Pancreas (tissue), 10 donors: ENCODE measurements at regions not wholly inside any gene's neighbourhood (a gene's known extent, or its start where the extent isn't known, plus 50 kb on each side); places are given as distances from the start of the nearest gene placed in this dataset.

ENCODE experiments used
- ATAC-seq, 4 donors: fragments of 200-7000 bp; cut with Tn5 transposase; one replicate each; pipeline versions ENCODE4 v1.8.0 to v1.9.1; 2020; ENCODE audit warnings: mild to moderate bottlenecking in 4 of 4, moderate library complexity in 4 of 4
- DNase-seq, 6 donors: peaks; one replicate each; pipeline ENCODE4 v3.0.0-alpha.2; 2020
- FAIRE-seq: peaks from 2 replicates; lab custom pipeline; 2012; peaks lifted over from hg19 to GRCh38; lab: Jason Lieb, UNC
- H3K27ac ChIP-seq, 4 donors: fragments of 200-600 bp; sonication (generic); 1 replicate in 3 of 4; 2 replicates in 1 of 4; pipeline versions ENCODE4 v1.5.0 to v1.8.0; 2020
- H3K27me3 ChIP-seq, 4 donors: fragments of 200-600 bp; one replicate each; pipeline ENCODE4 v1.8.0; 2021
- H3K36me3 ChIP-seq, 3 donors: fragments of 200-600 bp; sonication (generic) in 1 of 3; one replicate each; pipeline versions ENCODE4 v1.5.0 to v1.8.0; 2020 to 2021
- H3K4me1 ChIP-seq, 3 donors: fragments of 200-600 bp; one replicate each; pipeline ENCODE4 v1.8.0; 2021
- H3K4me3 ChIP-seq, 4 donors: fragments of 200-600 bp; sonication (generic) in 2 of 4; one replicate each; pipeline versions ENCODE4 v1.5.0 to v1.8.0; 2020 to 2021
- H3K9me3 ChIP-seq, 4 donors: fragments of 200-600 bp; one replicate each; pipeline ENCODE4 v1.8.0; 2021
- WGBS, 2 donors: extraction: QIAGEN DNeasy Blood & Tissue Kit; methylation state at CpG; one replicate each; pipeline ENCODE4 v1.1.7; 2013; 5-methylcytosine and 5-hydroxymethylcytosine counted together
- intact Hi-C, 3 donors: fragments of 100-400 bp; cut with DNase I; formaldehyde crosslinking; loops; one replicate each; pipeline versions ENCODE4 v1.11.1 to v1.14.2; 2022
- TF ChIP-seq, protein P1 (sequence below), 4 donors: fragments of 200-600 bp; sonication (generic) in 3 of 4; IDR thresholded peaks; one replicate each; pipeline versions ENCODE4 v1.5.0 to v1.8.0; 2021; ENCODE audit warnings: antibody characterized with exemption in 4 of 4
- donor health status: healthy with polysubstance abuse.
- donor health status: DM: no; HTN: no; CAD: no; lungs with moderate emphysema.
- donor health status: DM: no; HTN: no; CAD: no.
- donor health status: control.
- donor health status: control.
- donor health status: Bipolar disorder and iron deficiency.
- donor health status: DM: yes; HTN: yes; CAD: no.
- donor health status: DM: no; HTN: no; CAD: no.
- donor health status: DM: no; HTN: no; CAD: no.
- donor health status: DM: yes; HTN: yes; CAD: no.

DNA sequence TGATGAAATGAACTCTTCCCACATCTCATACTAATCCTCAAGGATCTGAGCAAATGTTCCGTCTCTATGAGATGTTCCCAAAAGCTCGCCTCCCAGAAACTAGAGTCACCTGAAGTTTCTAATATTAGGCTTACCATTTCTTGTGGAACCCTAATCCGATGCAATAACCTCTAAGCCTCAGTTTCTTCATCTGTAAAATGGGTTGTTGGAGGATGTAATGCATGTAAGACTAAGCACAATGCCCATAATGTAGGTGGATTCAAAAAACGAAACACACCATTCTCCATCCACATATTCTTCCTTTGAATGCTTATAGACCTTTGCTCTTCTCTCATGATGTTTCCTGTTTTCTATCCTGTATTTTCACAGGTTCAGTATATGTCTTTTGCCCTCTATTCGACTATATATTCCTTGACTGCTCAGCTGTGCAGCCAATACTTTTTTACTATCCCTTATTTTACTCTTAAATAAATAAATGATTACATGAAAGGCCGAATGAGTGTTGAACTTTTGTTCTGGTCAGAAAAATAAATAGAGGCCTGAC, 307.3 kb upstream of the G2E3 start:
- TF ChIP-seq, protein P1, sequence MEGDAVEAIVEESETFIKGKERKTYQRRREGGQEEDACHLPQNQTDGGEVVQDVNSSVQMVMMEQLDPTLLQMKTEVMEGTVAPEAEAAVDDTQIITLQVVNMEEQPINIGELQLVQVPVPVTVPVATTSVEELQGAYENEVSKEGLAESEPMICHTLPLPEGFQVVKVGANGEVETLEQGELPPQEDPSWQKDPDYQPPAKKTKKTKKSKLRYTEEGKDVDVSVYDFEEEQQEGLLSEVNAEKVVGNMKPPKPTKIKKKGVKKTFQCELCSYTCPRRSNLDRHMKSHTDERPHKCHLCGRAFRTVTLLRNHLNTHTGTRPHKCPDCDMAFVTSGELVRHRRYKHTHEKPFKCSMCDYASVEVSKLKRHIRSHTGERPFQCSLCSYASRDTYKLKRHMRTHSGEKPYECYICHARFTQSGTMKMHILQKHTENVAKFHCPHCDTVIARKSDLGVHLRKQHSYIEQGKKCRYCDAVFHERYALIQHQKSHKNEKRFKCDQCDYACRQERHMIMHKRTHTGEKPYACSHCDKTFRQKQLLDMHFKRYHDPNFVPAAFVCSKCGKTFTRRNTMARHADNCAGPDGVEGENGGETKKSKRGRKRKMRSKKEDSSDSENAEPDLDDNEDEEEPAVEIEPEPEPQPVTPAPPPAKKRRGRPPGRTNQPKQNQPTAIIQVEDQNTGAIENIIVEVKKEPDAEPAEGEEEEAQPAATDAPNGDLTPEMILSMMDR (IDR thresholded peaks at IDR 0.05): no peak
- Histone ChIP-seq H3K36me3 (no peaks in the 10 kb centered on the region), H3K4me1 (peaks cover 0 to 4% (median 0%) of the 10 kb centered on the region in 3 donors), H3K4me3 (no peak overlapping the region), H3K27ac (no peak overlapping the region), H3K27me3 (no peaks in the 10 kb centered on the region), H3K9me3 (no peaks in the 10 kb centered on the region)
- no peak for DNase-seq
- intact Hi-C loops: no loop called here
- FAIRE-seq: no peak
- no peak for ATAC-seq
- 70 to 76% methylated on average over 6 of the region's 6 CpGs for WGBS, 2 donors

DNA sequence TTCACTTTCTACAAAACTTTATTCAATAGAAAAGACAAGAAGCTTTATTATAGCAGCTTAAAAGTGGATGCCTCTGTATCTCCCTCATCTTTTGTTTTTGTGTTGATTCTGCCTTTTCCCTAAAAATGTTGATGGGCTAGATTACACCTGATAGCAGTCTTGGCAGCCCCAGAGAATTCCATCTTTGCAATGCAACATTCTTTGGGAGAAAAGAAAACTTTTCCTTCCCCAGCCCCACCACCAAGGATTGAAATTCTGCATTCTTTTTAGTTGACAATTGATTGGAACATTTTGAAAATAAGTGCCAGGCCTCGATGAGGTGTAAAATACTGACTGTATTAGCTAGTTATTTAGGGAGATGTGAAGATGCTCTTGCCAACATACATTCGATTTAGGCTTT, 306.8 kb upstream of the G2E3 start:
- intact Hi-C loops: no loop called here
- H3K4me1 ChIP-seq: peaks cover 0 to 4% (median 0%) of the 10 kb centered on the region in 3 donors
- FAIRE-seq (no peak), DNase-seq (no peak), ATAC-seq (no peak)
- H3K27me3 ChIP-seq: no peaks in the 10 kb centered on the region
- 66 to 70% methylated on average over 2 of the region's 2 CpGs for WGBS, 2 donors
- TF ChIP-seq, protein P1 (IDR thresholded peaks at IDR 0.05): no peak
- H3K27ac ChIP-seq: no peak overlapping the region
- H3K36me3 ChIP-seq: no peaks in the 10 kb centered on the region
- H3K4me3 ChIP-seq: no peak overlapping the region
- H3K9me3 ChIP-seq: no peaks in the 10 kb centered on the region

DNA sequence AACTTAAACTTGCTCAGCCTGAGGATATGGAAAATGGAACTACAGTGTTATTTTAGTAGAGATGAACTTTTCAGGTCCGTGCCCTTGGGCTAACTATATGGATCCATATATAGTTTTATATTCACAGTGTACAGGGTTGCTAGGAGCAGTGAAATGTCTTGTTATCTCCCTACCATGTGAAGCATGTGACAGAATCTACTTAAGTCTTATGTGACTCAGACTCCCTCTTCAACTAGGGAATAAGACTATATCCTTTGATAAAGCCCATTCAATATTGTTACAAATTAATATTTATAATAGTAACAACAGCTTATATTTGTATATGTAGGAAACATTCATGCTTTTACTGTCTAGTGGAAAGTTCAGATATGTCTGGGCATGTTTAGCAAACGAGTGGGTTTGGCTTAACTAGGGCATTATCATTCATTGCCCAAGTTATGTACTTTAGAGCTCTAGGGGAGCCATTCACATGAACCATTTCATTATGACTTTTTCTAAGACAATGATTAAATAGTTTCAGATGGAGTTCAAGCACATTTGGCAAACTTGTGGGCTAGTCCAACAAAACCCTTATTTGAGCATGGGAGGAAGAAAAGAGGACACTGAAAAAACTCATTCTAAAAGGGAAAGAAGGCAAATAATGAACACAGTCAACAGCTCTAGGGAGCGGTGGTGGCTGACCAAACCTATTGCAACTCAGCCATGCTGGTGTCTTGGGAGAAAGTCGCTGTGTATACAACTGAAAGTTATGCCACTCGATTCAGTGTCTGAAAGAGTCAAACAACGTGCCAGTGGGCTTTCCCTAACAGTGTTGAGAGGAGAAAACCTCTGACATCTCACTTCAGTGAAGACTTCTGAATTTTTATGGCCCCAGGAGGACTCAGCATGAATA, 305.9 kb upstream of the G2E3 start:
- no peaks in the 10 kb centered on the region for H3K36me3 ChIP-seq

DNA sequence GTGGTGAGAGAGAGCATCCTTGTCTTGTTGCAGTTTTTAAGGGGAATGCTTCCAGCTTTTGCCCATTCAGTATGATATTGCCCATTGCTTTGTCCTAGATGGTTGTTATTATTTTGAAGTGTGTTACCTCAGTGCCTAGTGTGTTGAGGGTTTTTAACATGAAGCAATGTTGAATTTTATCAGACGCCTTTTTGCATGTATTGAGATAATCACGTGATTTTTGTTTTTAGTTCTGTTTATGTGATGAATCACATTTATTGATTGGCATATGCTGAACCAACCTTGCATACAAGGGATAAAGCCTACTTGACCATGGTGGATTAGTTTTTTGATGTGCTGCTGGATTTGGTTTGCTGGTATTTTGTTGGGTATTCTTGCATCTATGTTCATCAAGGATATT, 302.3 kb upstream of the G2E3 start:
- no peaks in the 10 kb centered on the region for H3K27me3 ChIP-seq
- TF ChIP-seq, protein P1 (IDR thresholded peaks at IDR 0.05): no peak
- H3K9me3 ChIP-seq: no peaks in the 10 kb centered on the region
- H3K4me1 ChIP-seq: peaks cover 0 to 4% (median 0%) of the 10 kb centered on the region in 3 donors
- 80 to 84% methylated on average over 2 of the region's 2 CpGs for WGBS, 2 donors
- no peaks in the 10 kb centered on the region for H3K36me3 ChIP-seq
- DNase-seq (no peak), FAIRE-seq (no peak), ATAC-seq (no peak)
- no peak overlapping the region for H3K27ac ChIP-seq
- intact Hi-C loops: no loop called here
- no peak overlapping the region for H3K4me3 ChIP-seq

More for the DNA sequence above, 305.9 kb upstream of the G2E3 start:
- 72 to 79% methylated on average over 6 of the region's 6 CpGs for WGBS, 2 donors
- TF ChIP-seq, protein P1 (IDR thresholded peaks at IDR 0.05): no peak
- Histone ChIP-seq H3K4me3 (no peak overlapping the region), H3K9me3 (no peaks in the 10 kb centered on the region), H3K4me1 (peaks cover 0 to 4% (median 0%) of the 10 kb centered on the region in 3 donors), H3K27ac (no peak overlapping the region), H3K27me3 (no peaks in the 10 kb centered on the region)
- FAIRE-seq: no peak
- ATAC-seq: no peak
- intact Hi-C loops: no loop called here
- DNase-seq: no peak
